ENCODE measurements at regions not wholly inside any gene's neighbourhood (a gene's known extent, or its start where the extent isn't known, plus 50 kb on each side); places are given as distances from the start of the nearest gene placed in this dataset.

DNA sequence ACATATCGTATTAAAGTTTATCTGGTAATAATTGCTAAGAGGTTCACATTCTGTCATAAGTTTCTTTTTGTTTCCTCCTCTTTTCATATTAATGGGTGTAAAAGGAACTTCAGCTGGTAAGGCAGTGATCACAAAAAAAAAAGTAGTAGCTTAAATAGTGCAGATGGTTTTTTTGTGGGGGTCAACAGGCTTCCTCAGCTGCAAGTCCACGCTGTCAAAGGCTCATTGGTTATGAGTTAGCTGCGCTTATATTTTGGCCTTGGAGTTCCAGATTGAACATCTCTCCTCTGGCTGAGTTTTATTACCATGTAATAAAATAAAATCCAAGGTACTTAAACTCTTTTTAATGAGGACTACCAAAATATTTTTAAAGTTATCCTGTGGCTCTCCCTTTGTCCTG, 277.0 kb upstream of the ZEB2 start:
- TF ChIP-seq, protein P1, sequence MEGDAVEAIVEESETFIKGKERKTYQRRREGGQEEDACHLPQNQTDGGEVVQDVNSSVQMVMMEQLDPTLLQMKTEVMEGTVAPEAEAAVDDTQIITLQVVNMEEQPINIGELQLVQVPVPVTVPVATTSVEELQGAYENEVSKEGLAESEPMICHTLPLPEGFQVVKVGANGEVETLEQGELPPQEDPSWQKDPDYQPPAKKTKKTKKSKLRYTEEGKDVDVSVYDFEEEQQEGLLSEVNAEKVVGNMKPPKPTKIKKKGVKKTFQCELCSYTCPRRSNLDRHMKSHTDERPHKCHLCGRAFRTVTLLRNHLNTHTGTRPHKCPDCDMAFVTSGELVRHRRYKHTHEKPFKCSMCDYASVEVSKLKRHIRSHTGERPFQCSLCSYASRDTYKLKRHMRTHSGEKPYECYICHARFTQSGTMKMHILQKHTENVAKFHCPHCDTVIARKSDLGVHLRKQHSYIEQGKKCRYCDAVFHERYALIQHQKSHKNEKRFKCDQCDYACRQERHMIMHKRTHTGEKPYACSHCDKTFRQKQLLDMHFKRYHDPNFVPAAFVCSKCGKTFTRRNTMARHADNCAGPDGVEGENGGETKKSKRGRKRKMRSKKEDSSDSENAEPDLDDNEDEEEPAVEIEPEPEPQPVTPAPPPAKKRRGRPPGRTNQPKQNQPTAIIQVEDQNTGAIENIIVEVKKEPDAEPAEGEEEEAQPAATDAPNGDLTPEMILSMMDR (IDR thresholded peaks at IDR 0.05) = no peak
- TF ChIP-seq POLR2AphosphoS5 (IDR thresholded peaks at IDR 0.05) (no peak), POLR2A (IDR thresholded peaks at IDR 0.05) (no peak), EP300 (IDR thresholded peaks at IDR 0.05) (no peak)

Data from suprapubic skin (tissue), 4 donors.